Heart left ventricle (tissue), 16 donors: ENCODE measurements at regions not wholly inside any gene's neighbourhood (a gene's known extent, or its start where the extent isn't known, plus 50 kb on each side); places are given as distances from the start of the nearest gene placed in this dataset.

Experiments used
- ATAC-seq, 4 donors: fragments of 200-7000 bp; cut with Tn5 transposase; one replicate each; pipeline ENCODE4 v1.9.1; 2020 to 2022; ENCODE audit warnings: moderate library complexity in 4 of 4, mild to moderate bottlenecking in 3 of 4, moderate number of reproducible peaks in 1 of 4
- DNase-seq, 5 donors: peaks; one replicate each; pipeline ENCODE4 v3.0.0-alpha.2; 2020
- H3K27ac ChIP-seq, 12 donors: fragments of 200-600 bp; sonication (generic) in 4 of 12; one replicate each; pipeline versions ENCODE4 v1.5.0 to v1.8.0; 2016 to 2022; ENCODE audit warnings: mild to moderate bottlenecking in 2 of 12
- H3K27me3 ChIP-seq, 9 donors: fragments of 200-600 bp; sonication (generic) in 2 of 9; one replicate each; pipeline versions ENCODE4 v1.5.1 to v1.8.0; 2016 to 2022; ENCODE audit warnings: mild to moderate bottlenecking in 3 of 9
- H3K36me3 ChIP-seq, 9 donors: fragments of 200-600 bp; sonication (generic) in 2 of 9; one replicate each; pipeline versions ENCODE4 v1.5.0 to v1.8.0; 2018 to 2022; ENCODE audit warnings: mild to moderate bottlenecking in 2 of 9
- H3K4me1 ChIP-seq, 12 donors: fragments of 200-600 bp; sonication (generic) in 4 of 12; one replicate each; pipeline versions ENCODE4 v1.5.0 to v1.8.0; 2016 to 2022; ENCODE audit warnings: mild to moderate bottlenecking in 3 of 12
- H3K4me3 ChIP-seq, 12 donors: fragments of 200-600 bp; sonication (generic) in 4 of 12; one replicate each; pipeline versions ENCODE4 v1.5.0 to v1.8.0; 2017 to 2022; ENCODE audit warnings: mild to moderate bottlenecking in 9 of 12, moderate library complexity in 4 of 12
- H3K9me3 ChIP-seq, 12 donors: fragments of 200-600 bp; sonication (generic) in 4 of 12; one replicate each; pipeline versions ENCODE4 v1.5.0 to v1.8.0; 2016 to 2022; ENCODE audit warnings: mild to moderate bottlenecking in 1 of 12
- POLR2A ChIP-seq, 2 donors: fragments of 450-650 bp; IDR thresholded peaks; one replicate each; pipeline ENCODE4 v1.6.1; 2017; ENCODE audit warnings: antibody characterized with exemption in 2 of 2, mild to moderate bottlenecking in 2 of 2, moderate library complexity in 2 of 2
- WGBS, 4 donors: extraction: QIAGEN DNeasy Blood & Tissue Kit in 2 of 4; methylation state at CpG; one replicate each; pipeline versions ENCODE4 v1.1.5 to v1.1.7; 2013 to 2018; 5-methylcytosine and 5-hydroxymethylcytosine counted together
- intact Hi-C, 10 donors: fragments of 100-400 bp; cut with DNase I; formaldehyde crosslinking; loops; one replicate each; pipeline versions ENCODE4 v1.11.1 to v1.14.2; 2022
- TF ChIP-seq, protein P1 (sequence below), 12 donors: fragments of 200-600 bp; sonication (generic) in 4 of 12; IDR thresholded peaks; one replicate each; pipeline versions ENCODE4 v1.5.0 to v1.8.0; 2018 to 2022; ENCODE audit warnings: antibody characterized with exemption in 12 of 12, mild to moderate bottlenecking in 5 of 12
- donor health status: ischemic (EF 13 %, LVEDD 7.1; RV severe dilation, severe dysfunction).
- donor health status: healthy with polysubstance abuse.
- donor health status: DM: no; HTN: yes; CAD: no.
- donor health status: DM: no; HTN: no; CAD: no.
- donor health status: ischemic (EF 25% LVEDD 6.9; RV normal size, moderate dysfunction).
- donor health status: ischemic (EF 25% LVEDD 5.7; RV mildly dilated, moderate dysfunction).
- donor health status: healthy.
- donor health status: DM: yes; HTN: yes; CAD: no.
- donor health status: ischemic (EF 35%, LVEDD 5.7; RV mildly dilated, moderate dysfunction).
- donor health status: nonischemic (EF 11% LVEDD 7.7; RV severe dilation, severe dysfunction).
- donor health status: DM: yes; HTN: yes; CAD: no.
- donor health status: PGD.
- donor health status: ischemic (EF 29% LVEDD 5.4; RV normal size, mild dysfunction).
- donor health status: nonischemic (EF 23%, LVEDD 6.1; RV moderate dilation, normal function).

DNA sequence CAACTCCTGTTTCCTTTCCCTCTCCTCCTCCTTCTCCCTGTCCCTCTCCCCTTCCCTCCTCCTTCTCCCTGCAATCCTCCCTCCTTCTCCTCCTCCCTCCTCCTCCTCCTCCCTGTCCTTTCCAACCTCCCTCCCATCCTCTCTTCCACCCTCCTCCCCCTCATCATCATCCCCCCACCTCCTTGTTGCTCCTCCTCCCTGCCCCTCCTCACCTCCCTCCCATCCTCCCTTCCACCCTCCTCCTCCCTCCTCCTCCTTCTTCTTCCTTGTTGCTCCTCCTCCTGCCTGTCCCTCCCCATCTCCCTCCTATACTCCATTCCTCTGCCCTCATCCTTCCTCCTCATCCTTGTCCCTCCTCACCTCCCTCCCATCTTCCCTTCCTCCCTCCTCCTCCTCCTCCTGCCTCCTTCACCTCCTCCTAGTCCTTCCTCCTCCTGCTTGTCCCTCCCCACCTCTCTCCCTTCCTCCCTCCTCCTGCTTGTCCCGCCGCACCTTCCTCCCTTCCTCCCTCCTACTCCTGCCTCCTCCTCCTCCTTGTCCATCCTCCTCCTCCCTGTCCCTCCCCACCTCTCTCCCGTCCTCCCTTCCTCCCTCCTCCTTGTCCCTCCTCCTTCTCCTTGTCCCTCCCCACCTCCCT is 222.5 kb downstream of the IRF8 start:
- H3K36me3 ChIP-seq, result no peaks in the 10 kb centered on the region
- no peak overlapping the region for H3K4me3 ChIP-seq
- no peak for TF ChIP-seq POLR2A (IDR thresholded peaks at IDR 0.05)
- TF ChIP-seq, protein P1, sequence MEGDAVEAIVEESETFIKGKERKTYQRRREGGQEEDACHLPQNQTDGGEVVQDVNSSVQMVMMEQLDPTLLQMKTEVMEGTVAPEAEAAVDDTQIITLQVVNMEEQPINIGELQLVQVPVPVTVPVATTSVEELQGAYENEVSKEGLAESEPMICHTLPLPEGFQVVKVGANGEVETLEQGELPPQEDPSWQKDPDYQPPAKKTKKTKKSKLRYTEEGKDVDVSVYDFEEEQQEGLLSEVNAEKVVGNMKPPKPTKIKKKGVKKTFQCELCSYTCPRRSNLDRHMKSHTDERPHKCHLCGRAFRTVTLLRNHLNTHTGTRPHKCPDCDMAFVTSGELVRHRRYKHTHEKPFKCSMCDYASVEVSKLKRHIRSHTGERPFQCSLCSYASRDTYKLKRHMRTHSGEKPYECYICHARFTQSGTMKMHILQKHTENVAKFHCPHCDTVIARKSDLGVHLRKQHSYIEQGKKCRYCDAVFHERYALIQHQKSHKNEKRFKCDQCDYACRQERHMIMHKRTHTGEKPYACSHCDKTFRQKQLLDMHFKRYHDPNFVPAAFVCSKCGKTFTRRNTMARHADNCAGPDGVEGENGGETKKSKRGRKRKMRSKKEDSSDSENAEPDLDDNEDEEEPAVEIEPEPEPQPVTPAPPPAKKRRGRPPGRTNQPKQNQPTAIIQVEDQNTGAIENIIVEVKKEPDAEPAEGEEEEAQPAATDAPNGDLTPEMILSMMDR (IDR thresholded peaks at IDR 0.05), result no peak
- no peak overlapping the region for H3K27ac ChIP-seq
- WGBS, 4 donors, result 32 to 58% (median 48%) methylated on average over 3 of the region's 3 CpGs
- H3K9me3 ChIP-seq, result no peaks in the 10 kb centered on the region
- H3K27me3 ChIP-seq, result peaks cover 0 to 58% (median 4%) of the 10 kb centered on the region in 9 donors
- intact Hi-C loops, result no loop called here
- no peak for ATAC-seq
- H3K4me1 ChIP-seq, result no peaks in the 10 kb centered on the region
- no peak for DNase-seq

DNA sequence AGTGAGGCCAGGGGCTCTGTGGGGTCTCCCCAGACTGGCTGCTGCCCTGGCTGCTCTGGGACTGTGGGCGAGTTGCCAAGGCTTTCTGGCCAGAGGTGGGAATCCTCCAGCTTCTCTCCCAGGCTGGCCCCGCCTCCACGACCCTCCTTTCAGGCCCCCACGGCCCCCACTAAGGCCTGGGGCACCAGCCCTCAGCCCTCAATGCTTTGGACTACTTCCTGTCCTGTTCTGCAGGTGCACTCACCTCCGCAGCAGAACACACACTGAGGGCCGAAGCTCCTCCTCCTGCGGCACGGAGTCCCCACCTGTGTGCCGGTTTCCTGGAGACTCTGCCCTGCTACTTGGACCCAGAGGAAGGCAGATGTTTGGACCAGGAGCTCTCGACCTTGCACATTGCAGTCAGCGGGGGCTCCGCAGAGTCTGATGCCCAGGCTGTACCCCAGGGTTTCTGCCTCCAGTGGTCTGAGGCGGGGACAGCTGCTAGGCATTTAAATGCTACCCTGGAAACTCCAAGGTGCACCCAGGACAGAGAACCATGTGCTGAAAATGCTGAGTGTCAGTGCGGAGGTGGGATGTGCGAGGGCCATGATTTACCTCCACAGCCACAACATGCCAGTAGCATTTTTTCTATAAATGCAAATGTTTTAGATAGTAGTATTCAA is 223.8 kb downstream of the IRF8 start:
- Histone ChIP-seq H3K4me3 (no peak overlapping the region), H3K36me3 (no peaks in the 10 kb centered on the region), H3K27ac (no peak overlapping the region), H3K9me3 (no peaks in the 10 kb centered on the region), H3K4me1 (no peaks in the 10 kb centered on the region), H3K27me3 (peaks cover 0 to 51% (median 4%) of the 10 kb centered on the region in 9 donors)
- ATAC-seq, result no peak
- intact Hi-C loops, result no loop called here
- WGBS, 4 donors, result 63 to 70% (median 66%) methylated on average over 8 to 15 of the region's 15 CpGs
- DNase-seq, result no peak
- no peak for TF ChIP-seq POLR2A (IDR thresholded peaks at IDR 0.05)
- TF ChIP-seq, protein P1 (IDR thresholded peaks at IDR 0.05), result no peak

DNA sequence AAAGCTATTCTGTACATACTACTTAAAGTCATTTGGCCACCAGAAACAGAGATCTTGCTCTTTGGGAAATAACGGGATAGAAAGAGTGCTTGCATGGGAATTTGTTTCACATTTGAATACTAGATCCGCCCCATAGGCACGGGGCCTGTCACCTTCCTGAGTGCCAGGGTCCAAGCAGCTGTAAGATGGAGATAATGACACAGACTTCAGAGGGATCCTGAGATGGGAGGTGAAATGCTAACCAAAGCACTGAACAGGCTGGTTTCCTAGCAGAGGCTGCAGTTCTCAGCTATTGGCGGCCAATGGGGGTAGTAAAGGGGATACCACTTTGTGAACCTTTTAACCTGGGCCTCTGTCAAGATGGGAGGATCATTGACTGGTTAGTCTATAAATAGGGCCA is 225.4 kb downstream of the IRF8 start:
- peaks cover 0 to 44% (median 4%) of the 10 kb centered on the region in 9 donors for H3K27me3 ChIP-seq
- H3K27ac ChIP-seq, result no peak overlapping the region
- DNase-seq, result no peak
- no peak overlapping the region for H3K4me3 ChIP-seq
- WGBS, 4 donors, result 68 to 72% (median 71%) methylated on average over 4 of the region's 4 CpGs
- intact Hi-C loops, result no loop called here
- no peaks in the 10 kb centered on the region for H3K9me3 ChIP-seq
- no peaks in the 10 kb centered on the region for H3K4me1 ChIP-seq
- ATAC-seq, result no peak
- TF ChIP-seq, protein P1 (IDR thresholded peaks at IDR 0.05), result no peak
- TF ChIP-seq POLR2A (IDR thresholded peaks at IDR 0.05), result no peak
- H3K36me3 ChIP-seq, result no peaks in the 10 kb centered on the region

DNA sequence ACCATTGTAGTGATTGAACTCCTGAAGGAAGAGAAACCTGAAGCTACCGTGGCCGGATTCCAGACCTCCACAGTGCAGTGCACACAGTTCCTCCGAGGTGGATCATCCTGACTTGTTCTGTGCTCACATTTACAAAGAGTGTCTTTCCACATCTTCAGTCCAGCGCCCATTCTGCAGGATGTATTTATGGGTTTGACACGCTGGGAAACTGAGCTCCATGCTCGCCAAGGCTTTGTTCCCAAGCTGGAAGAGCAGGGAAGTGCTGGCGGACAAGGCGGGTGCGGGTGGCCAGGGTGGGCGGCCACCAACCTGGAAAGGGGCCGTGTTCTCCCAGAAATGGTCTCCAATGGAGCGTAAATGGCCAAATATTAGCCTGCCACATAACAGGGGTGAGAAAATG is 227.9 kb downstream of the IRF8 start:
- ATAC-seq (no peak), DNase-seq (no peak)
- Histone ChIP-seq H3K4me1 (no peaks in the 10 kb centered on the region), H3K9me3 (no peaks in the 10 kb centered on the region), H3K4me3 (no peak overlapping the region), H3K27me3 (peaks cover 0 to 34% (median 0%) of the 10 kb centered on the region in 9 donors), H3K36me3 (no peaks in the 10 kb centered on the region), H3K27ac (no peak overlapping the region)
- TF ChIP-seq, protein P1 (IDR thresholded peaks at IDR 0.05), result no peak
- TF ChIP-seq POLR2A (IDR thresholded peaks at IDR 0.05), result no peak
- intact Hi-C loops, result no loop called here
- 87 to 92% (median 90%) methylated on average over 12 of the region's 12 CpGs for WGBS, 4 donors
